ENCODE measurements at regions not wholly inside any gene's neighbourhood (a gene's known extent, or its start where the extent isn't known, plus 50 kb on each side); places are given as distances from the start of the nearest gene placed in this dataset.

DNA sequence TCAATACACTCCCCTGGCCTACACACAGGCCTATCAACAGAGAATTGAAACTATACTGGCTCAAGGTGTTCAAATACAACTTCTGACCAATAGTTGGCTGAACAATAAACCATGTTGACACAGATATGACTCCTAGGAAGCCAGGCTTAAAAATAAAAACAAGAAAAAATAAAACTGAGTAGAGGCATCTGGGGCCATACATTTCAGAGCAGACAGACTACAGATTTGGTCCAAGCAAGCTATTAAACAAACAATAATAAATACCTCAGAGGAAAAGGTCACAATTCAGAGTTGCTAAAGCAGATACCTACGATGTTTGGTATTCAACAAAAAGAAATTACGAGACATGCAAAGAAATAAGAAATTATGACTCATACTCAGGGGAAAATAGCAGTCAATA lies 132.8 kb upstream of the ACVR2A start:
- Histone ChIP-seq H3K27me3 (no peaks in the 10 kb centered on the region), H3K27ac (no peak overlapping the region), H3K4me1 (ENCODE audit: control insufficient read depth in 1 of 2, insufficient read depth in 1 of 2, low read depth in 1 of 2, low read length in 1 of 2) (no peaks in the 10 kb centered on the region), H3K4me3 (ENCODE audit: low read depth in 1 of 2, low read length in 1 of 2) (no peak overlapping the region), H3K36me3 (no peaks in the 10 kb centered on the region), H3K9me3 (no peaks in the 10 kb centered on the region)
- TF ChIP-seq, protein P1, sequence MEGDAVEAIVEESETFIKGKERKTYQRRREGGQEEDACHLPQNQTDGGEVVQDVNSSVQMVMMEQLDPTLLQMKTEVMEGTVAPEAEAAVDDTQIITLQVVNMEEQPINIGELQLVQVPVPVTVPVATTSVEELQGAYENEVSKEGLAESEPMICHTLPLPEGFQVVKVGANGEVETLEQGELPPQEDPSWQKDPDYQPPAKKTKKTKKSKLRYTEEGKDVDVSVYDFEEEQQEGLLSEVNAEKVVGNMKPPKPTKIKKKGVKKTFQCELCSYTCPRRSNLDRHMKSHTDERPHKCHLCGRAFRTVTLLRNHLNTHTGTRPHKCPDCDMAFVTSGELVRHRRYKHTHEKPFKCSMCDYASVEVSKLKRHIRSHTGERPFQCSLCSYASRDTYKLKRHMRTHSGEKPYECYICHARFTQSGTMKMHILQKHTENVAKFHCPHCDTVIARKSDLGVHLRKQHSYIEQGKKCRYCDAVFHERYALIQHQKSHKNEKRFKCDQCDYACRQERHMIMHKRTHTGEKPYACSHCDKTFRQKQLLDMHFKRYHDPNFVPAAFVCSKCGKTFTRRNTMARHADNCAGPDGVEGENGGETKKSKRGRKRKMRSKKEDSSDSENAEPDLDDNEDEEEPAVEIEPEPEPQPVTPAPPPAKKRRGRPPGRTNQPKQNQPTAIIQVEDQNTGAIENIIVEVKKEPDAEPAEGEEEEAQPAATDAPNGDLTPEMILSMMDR (IDR thresholded peaks at IDR 0.05) = no peak

DNA sequence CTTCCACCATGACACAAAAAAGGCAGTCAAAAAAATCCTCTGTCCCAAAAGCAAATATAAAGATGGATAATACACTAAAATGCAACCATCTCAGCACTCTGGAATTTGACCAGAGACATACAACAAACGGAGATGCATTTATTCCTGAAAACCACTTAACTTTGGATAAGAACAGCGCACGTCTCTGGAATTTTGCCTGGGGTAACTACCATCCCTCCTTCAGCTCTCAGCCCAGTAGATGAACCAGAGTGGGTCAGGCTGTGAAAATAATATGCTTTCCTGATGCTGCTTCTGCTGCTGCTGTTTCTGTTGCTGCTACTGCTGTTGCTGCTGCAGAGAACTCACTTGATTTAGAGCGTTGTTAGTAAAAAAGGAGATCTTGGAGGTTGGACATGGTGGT lies 133.8 kb upstream of the ACVR2A start:
- H3K27me3 ChIP-seq = no peaks in the 10 kb centered on the region
- no peak overlapping the region for H3K27ac ChIP-seq
- no peak overlapping the region for H3K4me3 ChIP-seq (ENCODE audit: low read depth in 1 of 2, low read length in 1 of 2)
- TF ChIP-seq, protein P1 (IDR thresholded peaks at IDR 0.05) = no peak
- H3K9me3 ChIP-seq = no peaks in the 10 kb centered on the region
- no peaks in the 10 kb centered on the region for H3K36me3 ChIP-seq
- no peaks in the 10 kb centered on the region for H3K4me1 ChIP-seq (ENCODE audit: control insufficient read depth in 1 of 2, insufficient read depth in 1 of 2, low read depth in 1 of 2, low read length in 1 of 2)

DNA sequence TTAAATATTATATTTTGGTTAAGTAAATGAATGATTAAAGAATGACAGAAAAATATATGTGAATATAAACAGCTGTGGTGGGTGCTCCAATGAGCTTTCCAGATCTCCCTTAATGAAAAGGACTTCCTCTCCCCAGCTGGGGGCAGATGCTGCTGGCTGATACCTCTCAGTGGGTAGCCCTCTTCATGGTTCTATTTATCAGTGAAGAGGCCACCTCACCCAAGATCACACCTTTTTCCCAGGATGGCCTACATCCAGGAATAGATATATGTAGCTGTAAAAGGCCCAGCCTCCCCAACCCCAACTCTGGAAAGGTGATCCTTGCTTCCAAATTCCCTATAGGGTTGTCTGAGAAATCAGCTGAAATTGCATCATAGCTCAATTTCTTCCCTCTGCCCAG lies 135.2 kb upstream of the ACVR2A start:
- Histone ChIP-seq H3K9me3 (no peaks in the 10 kb centered on the region), H3K36me3 (no peaks in the 10 kb centered on the region), H3K4me3 (ENCODE audit: low read depth in 1 of 2, low read length in 1 of 2) (no peak overlapping the region), H3K27ac (no peak overlapping the region), H3K4me1 (ENCODE audit: control insufficient read depth in 1 of 2, insufficient read depth in 1 of 2, low read depth in 1 of 2, low read length in 1 of 2) (no peaks in the 10 kb centered on the region), H3K27me3 (no peaks in the 10 kb centered on the region)
- TF ChIP-seq, protein P1 (IDR thresholded peaks at IDR 0.05) = no peak

DNA sequence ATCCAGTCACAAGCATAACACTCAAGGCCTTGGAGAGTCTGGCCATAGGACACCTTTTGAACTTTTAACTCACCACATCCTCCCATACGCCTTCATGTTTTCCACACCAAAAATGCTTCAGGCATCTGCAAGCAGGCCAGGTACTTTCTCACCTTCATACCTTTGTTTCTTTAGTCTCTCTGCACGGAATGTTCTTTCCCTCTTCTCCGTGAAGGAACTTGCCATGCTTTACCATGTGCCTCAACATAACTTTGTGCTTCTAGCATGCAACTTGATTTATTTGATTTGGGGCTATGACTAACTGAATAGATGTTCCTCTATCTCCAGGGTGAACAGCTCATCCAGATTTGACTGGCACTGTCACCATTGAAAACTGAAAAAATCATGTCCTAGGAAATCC lies 141.7 kb upstream of the ACVR2A start:
- no peak overlapping the region for H3K27ac ChIP-seq
- TF ChIP-seq, protein P1 (IDR thresholded peaks at IDR 0.05) = no peak
- no peaks in the 10 kb centered on the region for H3K36me3 ChIP-seq
- H3K27me3 ChIP-seq = no peaks in the 10 kb centered on the region
- no peaks in the 10 kb centered on the region for H3K9me3 ChIP-seq
- no peak overlapping the region for H3K4me3 ChIP-seq (ENCODE audit: low read depth in 1 of 2, low read length in 1 of 2)
- H3K4me1 ChIP-seq (ENCODE audit: control insufficient read depth in 1 of 2, insufficient read depth in 1 of 2, low read depth in 1 of 2, low read length in 1 of 2) = no peaks in the 10 kb centered on the region

DNA sequence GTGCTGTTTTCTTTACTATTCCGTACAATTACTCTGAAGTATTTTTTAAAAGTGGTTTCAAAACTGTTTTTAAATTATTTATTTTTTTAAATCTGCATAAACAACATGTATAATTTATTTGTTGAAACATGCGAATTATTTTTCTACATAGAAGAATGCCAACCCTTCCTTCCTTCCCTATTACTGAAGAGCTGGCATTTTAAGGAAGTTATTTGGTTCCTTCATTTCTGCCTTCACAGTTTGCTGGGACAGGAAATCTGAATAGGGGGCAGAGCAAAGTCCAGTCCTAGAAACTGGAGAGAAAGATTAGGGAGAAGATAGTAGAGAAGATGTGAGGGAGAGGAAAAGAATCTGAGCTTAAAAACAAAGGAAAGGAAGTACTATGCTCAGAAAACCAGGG lies 146.7 kb upstream of the ACVR2A start:
- H3K4me3 ChIP-seq (ENCODE audit: low read depth in 1 of 2, low read length in 1 of 2) = no peak overlapping the region
- no peaks in the 10 kb centered on the region for H3K27me3 ChIP-seq
- H3K27ac ChIP-seq = no peak overlapping the region
- H3K36me3 ChIP-seq = no peaks in the 10 kb centered on the region
- H3K9me3 ChIP-seq = no peaks in the 10 kb centered on the region
- no peaks in the 10 kb centered on the region for H3K4me1 ChIP-seq (ENCODE audit: control insufficient read depth in 1 of 2, insufficient read depth in 1 of 2, low read depth in 1 of 2, low read length in 1 of 2)
- TF ChIP-seq, protein P1 (IDR thresholded peaks at IDR 0.05) = no peak

DNA sequence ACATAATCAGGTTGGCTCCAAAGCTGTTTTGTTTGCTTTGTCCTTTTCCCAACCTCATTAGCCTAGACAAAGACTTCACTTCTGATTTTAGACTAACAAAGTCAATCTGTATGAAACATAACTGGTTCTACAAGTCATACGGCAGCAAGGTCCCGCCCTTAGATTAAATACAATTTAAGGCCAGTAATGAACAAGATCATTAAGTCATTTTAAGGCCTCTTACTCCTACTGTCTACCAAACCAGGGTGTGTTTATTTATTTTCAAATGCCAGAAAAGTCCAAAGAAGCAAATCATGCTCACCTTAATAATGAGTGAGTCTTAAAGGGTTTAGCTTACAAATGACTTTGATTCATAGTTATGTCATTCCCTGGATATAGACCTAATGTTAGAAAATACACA lies 148.4 kb upstream of the ACVR2A start:
- H3K27ac ChIP-seq = no peak overlapping the region
- no peaks in the 10 kb centered on the region for H3K9me3 ChIP-seq
- H3K4me1 ChIP-seq (ENCODE audit: control insufficient read depth in 1 of 2, insufficient read depth in 1 of 2, low read depth in 1 of 2, low read length in 1 of 2) = no peaks in the 10 kb centered on the region
- no peaks in the 10 kb centered on the region for H3K36me3 ChIP-seq
- H3K4me3 ChIP-seq (ENCODE audit: low read depth in 1 of 2, low read length in 1 of 2) = no peak overlapping the region
- TF ChIP-seq, protein P1 (IDR thresholded peaks at IDR 0.05) = no peak
- H3K27me3 ChIP-seq = no peaks in the 10 kb centered on the region

Data from neutrophil (primary cell).